SK-N-MC (cell line): ENCODE measurements at regions not wholly inside any gene's neighbourhood (a gene's known extent, or its start where the extent isn't known, plus 50 kb on each side); places are given as distances from the start of the nearest gene placed in this dataset.

ENCODE experiments used
- DNase-seq: peaks from one replicate; pipeline ENCODE4 v3.0.0-alpha.2; 2011; ENCODE audit warnings: low read depth, low spot score
- H3K27ac ChIP-seq: fragments of 200-600 bp; sonication (generic); 2 replicates; pipeline ENCODE4 v1.5.1; 2016; ENCODE audit warnings: mixed run types
- H3K36me3 ChIP-seq: fragments of 200-600 bp; sonication (generic); 2 replicates; pipeline ENCODE4 v1.6.1; 2017; ENCODE audit warnings: antibody characterized with exemption, low read length, mixed read lengths; ENCODE audit not compliant: insufficient read depth
- H3K4me3 ChIP-seq: fragments of 200-600 bp; sonication (generic); 2 replicates; pipeline ENCODE4 v1.5.1; 2016
- H3K9ac ChIP-seq: fragments of 200-600 bp; sonication (generic); 2 replicates; pipeline ENCODE4 v1.8.0; 2017; ENCODE audit warnings: mixed run types, mixed read lengths; ENCODE audit not compliant: insufficient read length
- H3K9me3 ChIP-seq: fragments of 200-600 bp; sonication (generic); 2 replicates; pipeline ENCODE4 v1.6.1; 2017; ENCODE audit warnings: low read depth, mild to moderate bottlenecking, antibody characterized with exemption, low read length, moderate library complexity, mixed read lengths
- EZH2 ChIP-seq: fragments of 200-600 bp; sonication (generic); IDR thresholded peaks from one replicate; pipeline ENCODE4 v1.6.1; 2017; ENCODE audit warnings: antibody characterized with exemption
- FOXP2 ChIP-seq: optimal IDR thresholded peaks from 2 replicates; pipeline ENCODE3; 2011; ENCODE audit warnings: mild to moderate bottlenecking, moderate library complexity; ENCODE audit not compliant: insufficient read depth; ENCODE audit errors: extremely low read length, control extremely low read depth
- POLR2AphosphoS5 ChIP-seq: IDR thresholded peaks from 2 replicates; pipeline ENCODE4 v1.6.1; 2012; ENCODE audit warnings: mild to moderate bottlenecking, low read depth, low read length, borderline replicate concordance

DNA sequence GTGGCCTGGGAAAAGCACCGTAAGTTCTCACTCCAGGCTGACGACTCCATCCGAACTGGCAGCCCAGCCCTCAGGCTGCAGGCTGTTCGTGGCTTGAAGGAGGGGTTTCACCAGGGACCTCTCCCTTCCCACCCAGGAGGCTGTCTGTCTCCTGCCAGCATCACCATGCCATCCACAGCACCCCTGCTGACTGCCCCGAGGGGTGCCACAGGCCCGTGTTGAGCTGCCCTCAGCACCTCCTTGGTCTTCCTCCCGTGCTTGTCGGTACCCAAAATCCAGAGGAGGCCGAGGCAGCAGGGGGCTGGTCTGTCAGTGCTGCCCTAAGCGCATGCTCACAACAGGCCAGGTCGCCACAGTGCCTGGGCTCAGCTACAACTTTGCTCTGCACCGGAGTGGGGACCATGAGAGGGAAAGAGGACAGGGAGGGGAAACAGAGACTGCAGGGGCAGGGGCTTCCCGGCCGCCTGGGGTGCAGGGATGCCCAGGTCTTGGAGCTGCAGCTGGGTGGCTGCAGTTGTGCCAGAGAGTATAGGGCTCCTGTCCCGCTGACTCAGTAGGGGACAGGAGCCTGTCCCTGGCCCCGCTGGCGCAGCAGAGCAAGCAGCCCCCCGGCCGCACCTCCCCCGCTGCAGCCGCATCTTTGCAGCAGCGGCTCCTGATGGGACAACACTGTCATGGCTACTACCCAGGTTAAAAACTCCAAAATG is 963.7 kb upstream of the CRIM1 start:
- H3K36me3 ChIP-seq, result no peaks in the 10 kb centered on the region
- TF ChIP-seq POLR2AphosphoS5 (no peak), EZH2 (no peak), FOXP2 (no peak)
- no peak overlapping the region for H3K4me3 ChIP-seq

DNA sequence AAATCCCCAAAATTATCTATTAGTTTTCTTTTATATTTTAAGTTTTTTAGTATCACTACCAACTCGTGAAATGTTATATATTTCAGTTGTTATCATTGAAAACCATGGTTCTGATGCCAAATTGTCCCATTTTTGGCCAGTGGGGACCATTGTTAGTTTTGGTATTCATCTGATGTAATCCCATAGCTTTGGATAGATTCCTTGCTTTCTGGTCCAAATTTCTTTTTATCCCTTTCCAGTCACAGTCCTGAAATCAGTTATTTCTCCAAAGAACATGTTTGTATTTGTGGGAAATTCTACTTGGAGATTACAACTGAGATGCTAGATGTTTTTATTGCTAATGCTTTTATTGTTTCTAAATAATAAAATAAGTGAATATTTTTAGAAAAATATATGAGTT is 976.8 kb upstream of the CRIM1 start:
- Histone ChIP-seq H3K9ac (no peak overlapping the region), H3K4me3 (no peak overlapping the region), H3K9me3 (no peaks in the 10 kb centered on the region), H3K36me3 (no peaks in the 10 kb centered on the region), H3K27ac (no peak overlapping the region)
- no peak for DNase-seq
- no peak for TF ChIP-seq POLR2AphosphoS5
- no peak for TF ChIP-seq EZH2
- no peak for TF ChIP-seq FOXP2

More for the DNA sequence above, 963.7 kb upstream of the CRIM1 start:
- Histone ChIP-seq H3K9me3 (no peaks in the 10 kb centered on the region), H3K27ac (no peak overlapping the region), H3K9ac (no peak overlapping the region)
- no peak for DNase-seq

DNA sequence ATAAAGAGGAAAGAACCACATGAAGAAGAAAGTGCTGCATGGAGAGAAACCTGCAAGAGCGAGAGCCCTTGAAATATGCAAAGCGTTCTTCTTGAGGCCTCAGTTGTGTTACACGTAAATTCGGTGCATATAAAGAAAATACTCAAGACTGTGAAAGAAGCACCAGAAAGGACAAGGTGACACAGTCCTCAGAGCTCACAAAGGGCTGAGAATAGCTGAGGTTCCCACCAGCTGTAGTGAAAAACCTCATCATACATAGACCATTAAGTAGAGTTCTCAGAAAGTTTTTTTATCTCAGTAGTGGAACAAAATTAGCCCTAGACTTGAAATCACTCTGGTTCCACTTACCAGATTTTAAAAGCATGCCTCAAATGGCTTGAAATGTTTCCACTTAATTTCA is 980.7 kb upstream of the CRIM1 start:
- Histone ChIP-seq H3K9me3 (no peaks in the 10 kb centered on the region), H3K27ac (no peak overlapping the region), H3K4me3 (no peak overlapping the region), H3K9ac (no peak overlapping the region), H3K36me3 (no peaks in the 10 kb centered on the region)
- TF ChIP-seq FOXP2 (no peak), POLR2AphosphoS5 (no peak), EZH2 (no peak)
- DNase-seq, result no peak

DNA sequence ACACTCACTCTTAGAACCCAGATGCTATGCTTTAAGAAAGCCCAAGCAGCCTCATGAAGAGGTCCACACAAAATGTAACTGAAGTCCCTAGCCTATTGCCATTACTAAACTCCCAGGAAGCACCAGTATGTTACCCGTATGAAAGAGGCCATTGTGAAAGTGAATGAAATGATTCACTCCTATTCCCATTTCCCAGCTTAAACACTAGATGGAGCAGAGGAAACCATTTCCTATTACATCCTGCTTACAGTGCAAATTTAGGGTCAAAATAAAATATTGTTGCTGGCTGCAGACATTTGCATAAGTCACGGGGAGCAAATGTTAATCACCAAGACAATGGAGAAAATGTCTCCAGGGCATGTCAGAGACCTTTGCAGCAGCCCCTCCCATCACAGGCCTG is 989.7 kb upstream of the CRIM1 start:
- Histone ChIP-seq H3K9me3 (no peaks in the 10 kb centered on the region), H3K36me3 (no peaks in the 10 kb centered on the region), H3K4me3 (no peak overlapping the region), H3K9ac (no peak overlapping the region), H3K27ac (no peak overlapping the region)
- no peak for DNase-seq
- TF ChIP-seq POLR2AphosphoS5 (no peak), EZH2 (no peak)

DNA sequence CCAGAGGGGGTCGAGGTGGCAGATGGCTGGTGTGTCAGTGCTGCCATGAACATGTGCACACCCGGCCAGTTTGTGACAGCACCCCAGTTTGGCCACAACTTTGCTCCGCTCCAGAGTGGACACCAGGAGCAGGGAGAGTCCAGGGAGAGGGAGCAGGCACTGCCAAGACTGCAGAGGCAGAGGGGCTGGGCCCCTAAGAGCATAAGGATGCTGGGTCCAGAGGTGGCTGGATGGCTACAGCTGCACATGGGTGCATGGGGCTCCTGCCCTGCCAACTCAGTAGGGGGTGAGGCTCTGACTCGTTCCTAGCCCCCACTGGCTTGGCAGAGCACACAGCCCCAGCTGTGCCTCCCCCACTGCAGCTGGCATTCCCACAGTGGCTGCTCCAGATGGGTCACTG is 999.2 kb upstream of the CRIM1 start:
- DNase-seq, result no peak
- H3K4me3 ChIP-seq, result no peak overlapping the region
- no peaks in the 10 kb centered on the region for H3K36me3 ChIP-seq
- H3K27ac ChIP-seq, result no peak overlapping the region
- H3K9me3 ChIP-seq, result no peaks in the 10 kb centered on the region
- H3K9ac ChIP-seq, result no peak overlapping the region
- TF ChIP-seq FOXP2, result no peak
- no peak for TF ChIP-seq EZH2
- no peak for TF ChIP-seq POLR2AphosphoS5

DNA sequence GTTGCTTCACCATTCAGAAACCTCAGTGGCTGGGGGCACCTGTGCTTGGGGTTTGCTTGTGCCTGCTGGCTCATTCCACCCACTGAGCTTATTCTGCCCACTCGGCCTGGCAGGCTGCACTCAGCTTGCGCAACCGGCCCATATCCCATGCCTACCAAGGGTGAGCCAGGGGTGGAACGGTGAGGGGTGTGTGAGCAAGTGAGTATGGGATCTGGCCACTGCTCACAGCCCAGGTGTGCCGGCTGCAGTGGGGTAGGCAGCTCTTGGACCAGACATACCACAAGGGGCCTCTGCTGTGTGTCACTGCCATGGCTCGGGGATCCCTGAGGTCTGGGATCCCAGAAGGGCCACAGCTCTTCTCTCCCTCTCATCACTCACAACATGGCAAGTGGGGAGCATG is 1000.5 kb upstream of the CRIM1 start:
- DNase-seq, result no peak
- Histone ChIP-seq H3K9me3 (no peaks in the 10 kb centered on the region), H3K36me3 (no peaks in the 10 kb centered on the region), H3K9ac (no peak overlapping the region), H3K4me3 (no peak overlapping the region), H3K27ac (no peak overlapping the region)
- no peak for TF ChIP-seq POLR2AphosphoS5

DNA sequence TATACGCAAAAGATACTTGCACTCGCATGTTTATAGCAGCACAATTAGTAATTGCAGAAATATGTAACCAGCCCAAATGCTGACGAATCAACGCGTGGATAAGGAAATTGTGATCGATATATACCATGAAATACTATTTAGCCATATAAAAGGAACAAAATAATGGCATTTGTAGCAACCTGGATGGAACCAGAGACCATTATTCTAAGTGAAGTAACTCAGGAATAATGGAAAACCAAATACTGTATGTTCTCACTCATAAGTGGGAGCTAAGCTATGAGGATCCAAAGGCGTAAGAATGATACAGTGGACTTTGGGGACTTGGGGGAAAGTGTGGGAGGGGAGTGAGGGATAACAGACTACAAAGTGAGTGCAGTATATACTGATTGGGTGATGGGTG is 1008.0 kb upstream of the CRIM1 start:
- no peak for DNase-seq
- Histone ChIP-seq H3K9ac (no peak overlapping the region), H3K36me3 (no peaks in the 10 kb centered on the region)

DNA sequence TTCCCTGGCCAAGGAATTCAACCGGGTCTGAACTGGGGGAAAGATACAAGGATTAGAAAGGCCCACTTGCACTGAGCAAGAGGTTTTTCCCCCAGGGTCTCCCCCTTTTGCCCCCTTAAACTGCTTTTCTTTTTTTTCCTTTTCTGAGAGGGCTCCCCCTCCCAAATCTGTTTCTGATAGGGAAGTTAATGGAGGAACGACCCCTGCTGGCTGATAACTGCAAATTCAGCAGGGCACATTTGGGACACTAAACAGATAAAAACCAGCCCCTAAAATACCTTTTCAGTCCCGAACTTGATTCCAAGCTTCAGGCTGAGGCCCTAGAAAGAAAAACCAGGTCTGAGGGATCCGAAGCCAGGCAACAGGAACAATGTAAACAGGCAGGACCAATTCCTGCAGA is 1012.4 kb upstream of the CRIM1 start:
- TF ChIP-seq FOXP2 (no peak), POLR2AphosphoS5 (no peak), EZH2 (no peak)
- no peak overlapping the region for H3K27ac ChIP-seq
- DNase-seq, result no peak

More for the DNA sequence above, 1008.0 kb upstream of the CRIM1 start:
- Histone ChIP-seq H3K9me3 (no peaks in the 10 kb centered on the region), H3K27ac (no peak overlapping the region), H3K4me3 (no peak overlapping the region)
- TF ChIP-seq EZH2 (no peak), POLR2AphosphoS5 (no peak), FOXP2 (no peak)

DNA sequence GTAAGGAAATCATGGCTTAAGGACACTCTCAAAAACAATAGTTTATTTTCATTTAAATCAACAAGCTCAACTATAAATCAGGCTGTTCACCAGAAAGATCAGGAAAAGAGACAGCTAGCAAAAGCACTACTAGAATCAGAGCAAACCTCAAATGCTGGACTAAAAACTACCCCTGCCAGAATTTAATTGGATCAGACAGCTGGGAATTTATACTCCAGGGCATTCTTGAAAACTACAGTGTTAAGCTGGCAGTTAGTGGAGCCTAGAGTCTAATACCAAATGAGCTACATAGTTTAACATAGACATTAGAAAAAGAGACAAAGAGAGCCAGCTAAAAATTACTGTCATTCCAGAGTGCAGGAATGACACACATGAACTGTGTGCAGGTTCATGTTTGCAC is 1016.4 kb upstream of the CRIM1 start:
- Histone ChIP-seq H3K27ac (peak overlapping the region; percentile 42; the same call in 1 of the 2 replicates), H3K9ac (no peak overlapping the region), H3K36me3 (no peaks in the 10 kb centered on the region), H3K4me3 (no peak overlapping the region), H3K9me3 (no peaks in the 10 kb centered on the region)
- DNase-seq, result peak; percentile 10
- TF ChIP-seq POLR2AphosphoS5 (no peak), EZH2 (no peak), FOXP2 (no peak)

More for the DNA sequence above, 1012.4 kb upstream of the CRIM1 start:
- Histone ChIP-seq H3K9me3 (no peaks in the 10 kb centered on the region), H3K36me3 (no peaks in the 10 kb centered on the region), H3K4me3 (no peak overlapping the region), H3K9ac (no peak overlapping the region)
